ENCODE measurements at regions not wholly inside any gene's neighbourhood (a gene's known extent, or its start where the extent isn't known, plus 50 kb on each side); places are given as distances from the start of the nearest gene placed in this dataset.
"Not testable (repeated sequence)": the region's sequence is repeated elsewhere in the genome, so short reads cannot be mapped to it uniquely, and the experiment has no call there.

GRCh38 chr7:409339-410281, 110.0 kb downstream of the PDGFA start:
- H3K4me1 ChIP-seq = no peaks in the 10 kb centered on the region
- no peak overlapping the region for H3K27ac ChIP-seq
- intact Hi-C loops (cut with DNase I) = no loop called here
- H3K27me3 ChIP-seq = peaks cover 0 to 51% (median 43%) of the 10 kb centered on the region in 7 donors
- TF ChIP-seq CTCF (IDR thresholded peaks at IDR 0.05) = no peak
- no peak for ATAC-seq
- no peak for DNase-seq
- H3K4me3 ChIP-seq = no peak overlapping the region
- 59 to 65% methylated on average over 34 of the region's 34 CpGs for WGBS, 2 donors
- H3K36me3 ChIP-seq = no peaks in the 10 kb centered on the region
- H3K9me3 ChIP-seq = no peaks in the 10 kb centered on the region

- Histone ChIP-seq H3K9me3 (no peaks in the 10 kb centered on the region), H3K36me3 (no peaks in the 10 kb centered on the region), H3K4me1 (no peaks in the 10 kb centered on the region), H3K27ac (no peak overlapping the region), H3K27me3 (peaks cover 0 to 43% (median 38%) of the 10 kb centered on the region in 7 donors), H3K4me3 (no peak overlapping the region)
- peak in 1 of 8 donors; percentile 46 for ATAC-seq
- no peak for TF ChIP-seq CTCF (IDR thresholded peaks at IDR 0.05)
- DNase-seq = no peak
- intact Hi-C loops (cut with DNase I) = no loop called here
- WGBS, 2 donors = 84% methylated on average over 20 of the region's 20 CpGs
Observed at GRCh38 chr7:410395-410910, 109.2 kb downstream of the PDGFA start.

DNA sequence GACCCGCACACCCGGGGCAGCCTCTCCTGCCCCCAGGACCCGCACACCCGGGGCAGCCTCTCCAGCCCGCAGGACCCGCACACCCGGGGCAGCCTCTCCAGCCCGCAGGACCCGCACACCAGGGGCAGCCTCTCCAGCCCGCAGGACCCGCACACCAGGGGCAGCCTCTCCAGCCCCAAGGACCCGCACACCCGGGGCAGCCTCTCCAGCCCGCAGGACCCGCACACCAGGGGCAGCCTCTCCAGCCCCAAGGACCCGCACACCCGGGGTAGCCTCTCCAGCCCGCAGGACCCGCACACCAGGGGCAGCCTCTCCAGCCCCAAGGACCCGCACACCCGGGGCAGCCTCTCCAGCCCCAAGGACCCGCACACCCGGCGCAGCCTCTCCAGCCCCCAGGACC, 108.5 kb downstream of the PDGFA start:
- intact Hi-C loops (cut with DNase I); H3K36me3 ChIP-seq; ATAC-seq; H3K9me3 ChIP-seq; H3K4me3 ChIP-seq; H3K27ac ChIP-seq; DNase-seq; H3K4me1 ChIP-seq: not testable (repeated sequence)
- peaks cover 0 to 37% (median 31%) of the 10 kb centered on the region in 7 donors for H3K27me3 ChIP-seq
- 89 to 92% methylated on average over 24 of the region's 24 CpGs for WGBS, 2 donors

DNA sequence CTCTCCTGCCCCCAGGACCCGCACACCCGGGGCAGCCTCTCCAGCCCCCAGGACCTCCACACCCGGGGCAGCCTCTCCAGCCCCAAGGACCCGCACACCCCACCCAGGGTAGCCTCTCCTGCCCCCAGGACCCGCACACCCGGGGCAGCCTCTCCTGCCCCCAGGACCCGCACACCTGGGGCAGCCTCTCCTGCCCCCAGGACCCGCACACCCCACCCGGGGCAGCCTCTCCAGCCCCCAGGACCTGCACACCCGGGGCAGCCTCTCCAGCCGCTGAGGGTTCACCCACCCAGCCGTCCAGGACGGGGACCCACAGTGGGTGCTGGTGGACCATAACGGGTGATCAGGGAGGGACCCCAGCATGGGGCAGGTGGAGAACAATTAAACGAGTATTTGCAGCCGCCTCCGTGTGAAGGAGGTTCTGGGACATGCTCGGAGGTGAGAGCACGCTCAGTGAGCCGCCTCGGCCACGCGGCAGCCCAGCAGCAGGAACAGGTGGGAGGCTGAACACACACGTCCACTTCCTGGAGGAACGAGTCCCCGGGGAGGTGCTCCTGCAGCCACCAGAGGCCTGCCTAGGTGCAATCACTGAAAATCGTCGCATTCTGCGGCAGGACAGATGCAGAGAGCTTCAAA, 107.9 kb downstream of the PDGFA start:
- DNase-seq = no peak
- intact Hi-C loops (cut with DNase I) = no loop called here
- Histone ChIP-seq H3K9me3 (peaks cover 0 to 2% (median 0%) of the 10 kb centered on the region in 11 donors), H3K4me1 (no peaks in the 10 kb centered on the region), H3K27ac (no peak overlapping the region), H3K36me3 (no peaks in the 10 kb centered on the region), H3K4me3 (no peak overlapping the region), H3K27me3 (peaks cover 0 to 31% (median 27%) of the 10 kb centered on the region in 7 donors)
- WGBS, 2 donors = 75 to 82% methylated on average over 28 to 29 of the region's 29 CpGs
- TF ChIP-seq CTCF (IDR thresholded peaks at IDR 0.05) = no peak
- no peak for ATAC-seq

All from heart right ventricle (tissue), 16 donors.